SK-N-SH (cell line): ENCODE measurements at regions not wholly inside any gene's neighbourhood (a gene's known extent, or its start where the extent isn't known, plus 50 kb on each side); places are given as distances from the start of the nearest gene placed in this dataset.

ENCODE experiments used
- CTCF ChIA-PET: fragments of 300-600, 350-600 bp; formaldehyde crosslinking; extraction: SDS; loops from one replicate; lab custom pipeline; 2021; lab: Yijun Ruan, JAX
- POLR2A ChIA-PET: fragments of 350-600 bp; sonication (Branson Sonifier 250); formaldehyde crosslinking; extraction: SDS; loops from one replicate; lab custom pipeline; 2020; ENCODE audit warnings: antibody characterized with exemption, inconsistent platforms; lab: Yijun Ruan, JAX
- DNase-seq: peaks from one replicate; pipeline ENCODE4 v3.0.0; 2012
- H2AFZ ChIP-seq: fragments of 200-600 bp; sonication (generic); 2 replicates; pipeline ENCODE4 v1.8.1; 2016; ENCODE audit warnings: antibody characterized with exemption, mild to moderate bottlenecking, low read depth
- H3F3A ChIP-seq: fragments of 200-600 bp; sonication (generic); replicated peaks from 2 replicates; pipeline ENCODE3; 2016; ENCODE audit warnings: antibody characterized with exemption, mild to moderate bottlenecking; ENCODE audit not compliant: insufficient read depth
- H3K27ac ChIP-seq, 2 experiments: fragments of 200-500 bp in 1 of 2; fragments of 200-600 bp in 1 of 2; sonication (Bioruptor generic) in 1 of 2; sonication (generic), shearing (Covaris generic) in 1 of 2; 2 replicates each; pipeline versions ENCODE4 v1.5.1 to v1.6.1; 2014 to 2016; ENCODE audit warnings: low read depth in 2 of 2, inconsistent platforms in 1 of 2, low read length in 1 of 2, mild to moderate bottlenecking in 1 of 2, mixed read lengths in 1 of 2
- H3K27me3 ChIP-seq: fragments of 200-600 bp; sonication (generic), shearing (Covaris generic); 2 replicates; pipeline ENCODE4 v1.6.1; 2016; ENCODE audit warnings: mixed run types; ENCODE audit not compliant: insufficient read depth
- H3K36me3 ChIP-seq, 2 experiments: fragments of 200-500 bp in 1 of 2; fragments of 200-600 bp in 1 of 2; sonication (Bioruptor generic) in 1 of 2; sonication (generic) in 1 of 2; replicated peaks in 1 of 2; 2 replicates each; pipeline versions ENCODE3 to v1.5.1; 2014 to 2016; ENCODE audit warnings: low read length in 1 of 2, mild to moderate bottlenecking in 1 of 2; ENCODE audit not compliant: insufficient read depth in 2 of 2, control insufficient read depth in 1 of 2
- H3K4me1 ChIP-seq, 2 experiments: fragments of 200-500 bp in 1 of 2; fragments of 200-600 bp in 1 of 2; sonication (Bioruptor generic) in 1 of 2; sonication (generic), shearing (Covaris generic) in 1 of 2; 2 replicates each; pipeline versions ENCODE4 v1.5.1 to v1.6.1; 2014 to 2016; ENCODE audit warnings: low read depth in 1 of 2, low read length in 1 of 2, mixed run types in 1 of 2; ENCODE audit not compliant: insufficient read depth in 2 of 2, control insufficient read depth in 1 of 2
- H3K4me2 ChIP-seq: fragments of 200-600 bp; sonication (generic), shearing (Covaris generic); 2 replicates; pipeline ENCODE4 v1.6.1; 2017; ENCODE audit warnings: mixed run types
- H3K4me3 ChIP-seq, 2 experiments: fragments of 200-500 bp in 1 of 2; fragments of 200-600 bp in 1 of 2; sonication (Bioruptor generic) in 1 of 2; sonication (generic), shearing (Covaris generic) in 1 of 2; 2 replicates each; pipeline versions ENCODE4 v1.5.1 to v1.8.1; 2014 to 2016; ENCODE audit warnings: low read depth in 2 of 2, inconsistent platforms in 1 of 2, low read length in 1 of 2, mild to moderate bottlenecking in 1 of 2, mixed read lengths in 1 of 2, moderate library complexity in 1 of 2
- H3K79me2 ChIP-seq: fragments of 200-600 bp; sonication (generic); 2 replicates; pipeline ENCODE4 v1.8.1; 2017; ENCODE audit warnings: mild to moderate bottlenecking; ENCODE audit not compliant: insufficient read depth
- H3K9ac ChIP-seq: fragments of 200-600 bp; sonication (generic); 2 replicates; pipeline ENCODE4 v1.6.1; 2017; ENCODE audit warnings: mixed run types
- H3K9me2 ChIP-seq: fragments of 200-600 bp; sonication (generic); 2 replicates; pipeline ENCODE4 v1.6.1; 2017; ENCODE audit warnings: mixed run types
- H3K9me3 ChIP-seq: fragments of 200-600 bp; sonication (generic); 2 replicates; pipeline ENCODE4 v1.6.1; 2017; ENCODE audit warnings: mixed run types, mild to moderate bottlenecking, moderate library complexity
- H4K20me1 ChIP-seq: fragments of 200-600 bp; sonication (generic); 2 replicates; pipeline ENCODE4 v1.6.1; 2017; ENCODE audit warnings: mild to moderate bottlenecking, mixed run types; ENCODE audit not compliant: insufficient read depth
- CHD2 ChIP-seq: fragments of 150-350 bp; IDR thresholded peaks from 2 replicates; pipeline ENCODE4 v1.6.1; 2018; ENCODE audit warnings: low read length; ENCODE audit not compliant: partially characterized antibody
- FOSL2 ChIP-seq: IDR thresholded peaks from 2 replicates; pipeline ENCODE4 v1.4.0; 2012; ENCODE audit warnings: low read depth, mild to moderate bottlenecking, moderate library complexity, borderline replicate concordance
- GABPA ChIP-seq: IDR thresholded peaks from 2 replicates; pipeline ENCODE4 v1.4.0; 2012; ENCODE audit warnings: low read depth, mild to moderate bottlenecking
- JUND ChIP-seq: IDR thresholded peaks from 2 replicates; pipeline ENCODE4 v1.4.0; 2012
- MEF2A ChIP-seq: IDR thresholded peaks from 2 replicates; pipeline ENCODE4 v1.4.0; 2012; ENCODE audit warnings: low read depth, borderline replicate concordance
- MXI1 ChIP-seq: IDR thresholded peaks from 2 replicates; pipeline ENCODE4 v1.6.1; 2012; ENCODE audit warnings: mild to moderate bottlenecking, low read depth, low read length, improper control_type of control experiment
- NFIC ChIP-seq: IDR thresholded peaks from 2 replicates; pipeline ENCODE4 v1.4.0; 2012; ENCODE audit warnings: borderline replicate concordance
- NRF1 ChIP-seq: IDR thresholded peaks from 2 replicates; pipeline ENCODE4 v1.6.1; 2012; ENCODE audit warnings: low read depth, mild to moderate bottlenecking, low read length
- POLR2AphosphoS5 ChIP-seq: IDR thresholded peaks from 2 replicates; pipeline ENCODE4 v1.6.1; 2012; ENCODE audit warnings: low read depth, low read length
- RAD21 ChIP-seq: IDR thresholded peaks from 2 replicates; pipeline ENCODE4 v1.6.1; 2012; ENCODE audit warnings: mild to moderate bottlenecking, low read length
- RCOR1 ChIP-seq: fragments of 150-350 bp; IDR thresholded peaks from 2 replicates; pipeline ENCODE4 v1.6.1; 2017; ENCODE audit warnings: antibody characterized with exemption, low read length
- SIN3A ChIP-seq: IDR thresholded peaks from 2 replicates; pipeline ENCODE4 v1.6.1; 2012; ENCODE audit warnings: low read depth, mild to moderate bottlenecking, low read length, moderate library complexity, borderline replicate concordance
- SMC3 ChIP-seq: IDR thresholded peaks from 2 replicates; pipeline ENCODE4 v1.6.1; 2012; ENCODE audit warnings: low read depth, low read length, improper control_type of control experiment
- YY1 ChIP-seq: IDR thresholded peaks from 2 replicates; pipeline ENCODE4 v1.4.0; 2012; ENCODE audit warnings: low read depth, mild to moderate bottlenecking
- WGBS: methylation state at CpG from one replicate; pipeline ENCODE4 v1.1.6; 2017; ENCODE audit warnings: low lambda C conversion rate; 5-methylcytosine and 5-hydroxymethylcytosine counted together
- TF ChIP-seq, protein P1 (sequence below): IDR thresholded peaks from 2 replicates; pipeline ENCODE4 v1.4.0; 2012; ENCODE audit warnings: low read depth
- TF ChIP-seq, protein P2 (sequence below): IDR thresholded peaks from 2 replicates; pipeline ENCODE4 v1.4.0; 2012; ENCODE audit warnings: low read depth, borderline replicate concordance
- TF ChIP-seq, protein P3 (sequence below): fragments of 150-350 bp; IDR thresholded peaks from 2 replicates; pipeline ENCODE4 v1.6.1; 2016; ENCODE audit warnings: mild to moderate bottlenecking, low read depth, low read length
- TF ChIP-seq, protein P4 (sequence below): IDR thresholded peaks from 2 replicates; pipeline ENCODE4 v1.6.1; 2012; ENCODE audit warnings: mild to moderate bottlenecking, low read depth, low read length, moderate library complexity
- TF ChIP-seq, protein P5 (sequence below): IDR thresholded peaks from 2 replicates; pipeline ENCODE4 v1.4.0; 2012; ENCODE audit warnings: low read depth, borderline replicate concordance
- TF ChIP-seq, protein P6 (sequence below): IDR thresholded peaks from 2 replicates; pipeline ENCODE4; 2012

DNA sequence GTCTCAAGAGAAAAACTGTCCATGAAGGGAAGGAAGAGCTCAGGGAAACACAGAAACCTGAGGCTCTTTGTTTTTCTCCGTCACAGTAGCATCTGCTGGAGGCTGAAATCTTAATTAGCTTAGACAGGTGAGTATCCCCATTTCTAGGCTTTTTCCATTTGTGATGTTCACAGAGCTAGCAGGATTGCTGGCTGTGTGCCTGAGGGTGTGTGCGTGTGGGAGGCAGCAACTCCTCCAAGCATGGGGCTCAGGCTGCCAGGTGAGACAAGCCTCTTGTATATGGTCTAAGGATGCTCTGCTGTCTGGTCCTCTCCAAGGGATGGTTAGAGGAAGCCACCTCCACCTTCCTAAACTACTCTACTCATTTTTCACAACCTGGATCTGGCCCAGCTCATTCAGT is 569.9 kb downstream of the HS3ST4 start:
- no peaks in the 10 kb centered on the region for H4K20me1 ChIP-seq
- H3K9me3 ChIP-seq: no peaks in the 10 kb centered on the region
- ChIA-PET CTCF (no interaction called here), POLR2A (no interaction called here)
- no peaks in the 10 kb centered on the region for H3K27me3 ChIP-seq
- no peaks in the 10 kb centered on the region for H3K4me1 ChIP-seq
- H3K4me2 ChIP-seq: no peak overlapping the region
- H3K79me2 ChIP-seq: no peaks in the 10 kb centered on the region
- H2AFZ ChIP-seq: no peak overlapping the region
- H3K4me3 ChIP-seq: no peak overlapping the region
- H3K27ac ChIP-seq: no peak overlapping the region
- no peaks in the 10 kb centered on the region for H3K9me2 ChIP-seq
- no peaks in the 10 kb centered on the region for H3F3A ChIP-seq
- no peak overlapping the region for H3K9ac ChIP-seq
- 0% methylated on average over 2 of the region's 2 CpGs for WGBS
- H3K36me3 ChIP-seq: no peaks in the 10 kb centered on the region
- TF ChIP-seq NFIC (no peak), GABPA (no peak), JUND (no peak), YY1 (no peak), NRF1 (no peak), MXI1 (no peak), RCOR1 (no peak), POLR2AphosphoS5 (no peak), SIN3A (no peak), RAD21 (no peak), MEF2A (no peak), FOSL2 (no peak), CHD2 (no peak), SMC3 (no peak)
- TF ChIP-seq, protein P1, sequence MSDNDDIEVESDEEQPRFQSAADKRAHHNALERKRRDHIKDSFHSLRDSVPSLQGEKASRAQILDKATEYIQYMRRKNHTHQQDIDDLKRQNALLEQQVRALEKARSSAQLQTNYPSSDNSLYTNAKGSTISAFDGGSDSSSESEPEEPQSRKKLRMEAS: no peak
- TF ChIP-seq, protein P2, sequence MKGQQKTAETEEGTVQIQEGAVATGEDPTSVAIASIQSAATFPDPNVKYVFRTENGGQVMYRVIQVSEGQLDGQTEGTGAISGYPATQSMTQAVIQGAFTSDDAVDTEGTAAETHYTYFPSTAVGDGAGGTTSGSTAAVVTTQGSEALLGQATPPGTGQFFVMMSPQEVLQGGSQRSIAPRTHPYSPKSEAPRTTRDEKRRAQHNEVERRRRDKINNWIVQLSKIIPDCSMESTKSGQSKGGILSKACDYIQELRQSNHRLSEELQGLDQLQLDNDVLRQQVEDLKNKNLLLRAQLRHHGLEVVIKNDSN: no peak
- TF ChIP-seq, protein P3, sequence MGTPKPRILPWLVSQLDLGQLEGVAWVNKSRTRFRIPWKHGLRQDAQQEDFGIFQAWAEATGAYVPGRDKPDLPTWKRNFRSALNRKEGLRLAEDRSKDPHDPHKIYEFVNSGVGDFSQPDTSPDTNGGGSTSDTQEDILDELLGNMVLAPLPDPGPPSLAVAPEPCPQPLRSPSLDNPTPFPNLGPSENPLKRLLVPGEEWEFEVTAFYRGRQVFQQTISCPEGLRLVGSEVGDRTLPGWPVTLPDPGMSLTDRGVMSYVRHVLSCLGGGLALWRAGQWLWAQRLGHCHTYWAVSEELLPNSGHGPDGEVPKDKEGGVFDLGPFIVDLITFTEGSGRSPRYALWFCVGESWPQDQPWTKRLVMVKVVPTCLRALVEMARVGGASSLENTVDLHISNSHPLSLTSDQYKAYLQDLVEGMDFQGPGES: no peak
- TF ChIP-seq, protein P4, sequence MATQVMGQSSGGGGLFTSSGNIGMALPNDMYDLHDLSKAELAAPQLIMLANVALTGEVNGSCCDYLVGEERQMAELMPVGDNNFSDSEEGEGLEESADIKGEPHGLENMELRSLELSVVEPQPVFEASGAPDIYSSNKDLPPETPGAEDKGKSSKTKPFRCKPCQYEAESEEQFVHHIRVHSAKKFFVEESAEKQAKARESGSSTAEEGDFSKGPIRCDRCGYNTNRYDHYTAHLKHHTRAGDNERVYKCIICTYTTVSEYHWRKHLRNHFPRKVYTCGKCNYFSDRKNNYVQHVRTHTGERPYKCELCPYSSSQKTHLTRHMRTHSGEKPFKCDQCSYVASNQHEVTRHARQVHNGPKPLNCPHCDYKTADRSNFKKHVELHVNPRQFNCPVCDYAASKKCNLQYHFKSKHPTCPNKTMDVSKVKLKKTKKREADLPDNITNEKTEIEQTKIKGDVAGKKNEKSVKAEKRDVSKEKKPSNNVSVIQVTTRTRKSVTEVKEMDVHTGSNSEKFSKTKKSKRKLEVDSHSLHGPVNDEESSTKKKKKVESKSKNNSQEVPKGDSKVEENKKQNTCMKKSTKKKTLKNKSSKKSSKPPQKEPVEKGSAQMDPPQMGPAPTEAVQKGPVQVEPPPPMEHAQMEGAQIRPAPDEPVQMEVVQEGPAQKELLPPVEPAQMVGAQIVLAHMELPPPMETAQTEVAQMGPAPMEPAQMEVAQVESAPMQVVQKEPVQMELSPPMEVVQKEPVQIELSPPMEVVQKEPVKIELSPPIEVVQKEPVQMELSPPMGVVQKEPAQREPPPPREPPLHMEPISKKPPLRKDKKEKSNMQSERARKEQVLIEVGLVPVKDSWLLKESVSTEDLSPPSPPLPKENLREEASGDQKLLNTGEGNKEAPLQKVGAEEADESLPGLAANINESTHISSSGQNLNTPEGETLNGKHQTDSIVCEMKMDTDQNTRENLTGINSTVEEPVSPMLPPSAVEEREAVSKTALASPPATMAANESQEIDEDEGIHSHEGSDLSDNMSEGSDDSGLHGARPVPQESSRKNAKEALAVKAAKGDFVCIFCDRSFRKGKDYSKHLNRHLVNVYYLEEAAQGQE: no peak
- TF ChIP-seq, protein P5, sequence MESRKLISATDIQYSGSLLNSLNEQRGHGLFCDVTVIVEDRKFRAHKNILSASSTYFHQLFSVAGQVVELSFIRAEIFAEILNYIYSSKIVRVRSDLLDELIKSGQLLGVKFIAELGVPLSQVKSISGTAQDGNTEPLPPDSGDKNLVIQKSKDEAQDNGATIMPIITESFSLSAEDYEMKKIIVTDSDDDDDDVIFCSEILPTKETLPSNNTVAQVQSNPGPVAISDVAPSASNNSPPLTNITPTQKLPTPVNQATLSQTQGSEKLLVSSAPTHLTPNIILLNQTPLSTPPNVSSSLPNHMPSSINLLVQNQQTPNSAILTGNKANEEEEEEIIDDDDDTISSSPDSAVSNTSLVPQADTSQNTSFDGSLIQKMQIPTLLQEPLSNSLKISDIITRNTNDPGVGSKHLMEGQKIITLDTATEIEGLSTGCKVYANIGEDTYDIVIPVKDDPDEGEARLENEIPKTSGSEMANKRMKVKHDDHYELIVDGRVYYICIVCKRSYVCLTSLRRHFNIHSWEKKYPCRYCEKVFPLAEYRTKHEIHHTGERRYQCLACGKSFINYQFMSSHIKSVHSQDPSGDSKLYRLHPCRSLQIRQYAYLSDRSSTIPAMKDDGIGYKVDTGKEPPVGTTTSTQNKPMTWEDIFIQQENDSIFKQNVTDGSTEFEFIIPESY: no peak
- TF ChIP-seq, protein P6, sequence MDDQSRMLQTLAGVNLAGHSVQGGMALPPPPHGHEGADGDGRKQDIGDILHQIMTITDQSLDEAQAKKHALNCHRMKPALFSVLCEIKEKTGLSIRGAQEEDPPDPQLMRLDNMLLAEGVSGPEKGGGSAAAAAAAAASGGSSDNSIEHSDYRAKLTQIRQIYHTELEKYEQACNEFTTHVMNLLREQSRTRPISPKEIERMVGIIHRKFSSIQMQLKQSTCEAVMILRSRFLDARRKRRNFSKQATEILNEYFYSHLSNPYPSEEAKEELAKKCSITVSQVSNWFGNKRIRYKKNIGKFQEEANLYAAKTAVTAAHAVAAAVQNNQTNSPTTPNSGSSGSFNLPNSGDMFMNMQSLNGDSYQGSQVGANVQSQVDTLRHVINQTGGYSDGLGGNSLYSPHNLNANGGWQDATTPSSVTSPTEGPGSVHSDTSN: no peak
- no peak for DNase-seq
